HG02981 (cell line): ENCODE measurements at regions not wholly inside any gene's neighbourhood (a gene's known extent, or its start where the extent isn't known, plus 50 kb on each side); places are given as distances from the start of the nearest gene placed in this dataset.

Experiments used
- ATAC-seq: cut with Tn5 transposase; IDR thresholded peaks from one replicate; pipeline ENCODE4 v1.9.1; 2021; ENCODE audit warnings: mild to moderate bottlenecking, moderate library complexity; ENCODE audit not compliant: unreplicated experiment

DNA sequence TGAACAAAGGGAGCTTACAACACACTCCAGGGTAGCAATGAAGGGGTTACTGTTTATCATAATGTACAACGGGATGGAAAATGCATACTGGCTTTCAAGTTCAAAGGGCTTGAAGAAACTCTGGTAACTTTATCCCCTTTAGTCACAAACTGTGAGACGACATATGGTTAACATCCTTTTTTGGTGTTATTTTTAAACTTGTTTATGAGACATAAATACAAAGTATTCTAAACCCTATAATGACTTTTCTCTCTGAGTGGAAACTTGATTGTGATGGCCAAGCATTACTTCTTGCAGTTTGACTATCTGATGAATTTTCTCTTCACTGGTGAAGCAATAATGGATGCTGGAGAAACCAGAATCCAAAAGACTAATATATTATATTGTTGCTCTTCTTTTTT, 62.0 kb upstream of the SEMA3A start:
- no peak for ATAC-seq

DNA sequence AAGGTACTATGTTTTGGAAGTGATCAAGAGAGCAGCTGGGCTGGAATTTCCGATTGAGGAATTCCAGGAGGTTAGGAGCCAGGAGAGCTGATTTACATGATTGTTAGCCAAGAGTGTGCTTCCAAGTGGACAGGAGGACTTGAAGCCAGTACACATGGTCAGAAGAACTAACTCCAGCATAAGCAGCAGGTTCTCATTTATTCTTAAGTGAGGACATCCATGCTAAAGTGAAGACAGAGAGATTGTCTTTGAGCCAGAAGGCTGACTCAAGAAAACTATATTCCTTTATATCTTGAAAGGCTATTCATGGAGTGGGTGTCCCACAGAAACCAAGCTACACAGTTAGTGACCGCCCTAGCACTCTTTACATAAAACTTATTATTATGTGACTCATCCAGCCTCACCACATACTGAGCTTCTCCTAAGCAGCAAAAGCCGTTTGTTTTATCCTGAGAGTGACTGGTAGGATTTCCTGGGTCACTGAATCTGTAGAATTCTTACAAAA, 56.7 kb upstream of the SEMA3A start:
- ATAC-seq: no peak

DNA sequence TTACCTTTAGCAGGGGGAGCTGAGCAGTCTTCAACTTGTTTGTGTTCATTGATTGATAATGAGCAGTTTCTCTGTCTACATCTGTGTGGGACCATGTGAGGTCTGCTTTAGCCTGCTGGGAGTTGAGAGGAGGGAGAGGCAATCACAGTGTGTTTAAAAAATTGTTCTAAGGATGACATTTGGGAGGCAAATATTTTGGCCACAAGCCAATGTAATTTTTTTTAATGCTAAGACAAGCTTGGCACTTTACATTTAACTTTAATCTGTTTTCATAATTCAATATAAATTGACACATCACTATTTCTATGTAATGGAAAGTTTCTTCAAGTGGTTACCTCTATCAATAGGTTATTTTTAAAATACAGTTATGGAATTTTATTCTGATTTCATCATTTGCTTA, 55.9 kb upstream of the SEMA3A start:
- no peak for ATAC-seq

DNA sequence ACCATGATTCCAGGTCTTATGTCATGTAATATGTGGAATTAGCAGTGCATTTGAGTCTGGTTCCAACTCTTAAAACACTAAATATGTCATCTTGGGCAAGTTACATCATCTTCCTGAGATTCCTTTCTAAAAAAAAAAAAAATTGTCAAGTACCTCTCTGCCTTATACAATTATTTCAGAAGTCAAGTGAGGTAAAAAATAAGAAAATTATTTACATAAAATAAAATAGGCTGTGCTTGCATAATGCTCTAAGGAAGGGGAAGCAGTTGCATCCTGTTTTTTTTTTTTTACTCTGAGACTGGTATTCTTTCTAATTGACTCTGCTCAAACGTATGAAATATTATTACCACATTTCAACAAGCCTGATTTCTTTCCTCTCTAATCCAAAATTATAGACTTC, 55.1 kb upstream of the SEMA3A start:
- no peak for ATAC-seq

DNA sequence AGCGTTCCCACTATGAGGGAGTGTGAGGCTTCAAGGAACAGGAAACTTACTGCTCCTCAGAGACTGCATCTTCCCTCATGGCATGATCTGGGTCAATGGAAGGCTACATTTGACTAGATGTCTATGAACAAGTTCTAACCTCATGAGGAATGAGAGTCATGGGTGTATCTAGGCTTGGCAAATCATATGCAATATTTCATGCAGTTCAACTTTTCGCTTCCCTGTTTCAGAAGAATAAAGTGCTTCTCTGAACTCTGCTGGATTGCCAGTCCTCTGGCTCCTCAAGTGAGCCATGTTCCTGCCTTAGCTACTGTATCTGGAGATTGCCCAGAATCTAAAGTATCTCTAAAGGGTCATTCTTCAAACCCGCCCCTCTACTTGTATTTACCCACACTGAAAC, 54.3 kb upstream of the SEMA3A start:
- ATAC-seq: no peak

DNA sequence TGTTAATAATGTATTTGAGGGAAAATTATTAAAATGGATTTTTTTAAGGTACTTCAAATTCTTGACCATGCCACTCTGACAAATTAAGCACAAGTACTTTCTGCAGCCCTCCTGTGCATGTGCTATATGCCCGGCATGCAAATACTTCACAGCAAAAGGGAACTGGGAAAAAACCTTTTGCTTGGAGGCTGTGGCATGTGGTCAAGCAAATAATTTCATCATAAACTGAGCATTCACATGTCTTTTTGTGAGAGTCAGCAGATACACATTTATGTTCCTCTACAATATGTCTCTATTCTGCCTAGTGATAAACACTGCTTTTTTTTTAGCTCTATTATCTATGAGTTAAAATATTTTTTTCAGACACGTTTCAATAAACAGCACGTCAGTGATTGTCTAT, 53.7 kb upstream of the SEMA3A start:
- peak; percentile 79 for ATAC-seq

DNA sequence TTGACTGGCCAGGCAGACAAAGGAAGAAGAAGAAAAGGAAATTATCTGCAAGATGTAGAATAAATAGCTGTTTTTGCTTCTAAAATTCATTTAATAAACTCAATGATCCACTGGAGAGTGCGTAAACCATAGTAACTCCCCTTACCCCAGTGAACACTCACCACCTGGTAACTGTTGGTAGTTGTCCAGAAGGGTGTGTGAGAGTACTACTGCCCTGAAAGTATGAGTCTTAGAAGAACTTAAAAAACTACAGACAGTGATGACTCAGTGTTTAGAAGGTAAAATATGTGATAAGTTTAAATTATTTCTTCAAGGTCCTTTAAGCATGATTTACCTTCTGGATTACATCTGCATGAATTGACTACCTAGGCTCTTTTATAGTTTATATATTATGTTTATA, 53.0 kb upstream of the SEMA3A start:
- ATAC-seq: no peak

DNA sequence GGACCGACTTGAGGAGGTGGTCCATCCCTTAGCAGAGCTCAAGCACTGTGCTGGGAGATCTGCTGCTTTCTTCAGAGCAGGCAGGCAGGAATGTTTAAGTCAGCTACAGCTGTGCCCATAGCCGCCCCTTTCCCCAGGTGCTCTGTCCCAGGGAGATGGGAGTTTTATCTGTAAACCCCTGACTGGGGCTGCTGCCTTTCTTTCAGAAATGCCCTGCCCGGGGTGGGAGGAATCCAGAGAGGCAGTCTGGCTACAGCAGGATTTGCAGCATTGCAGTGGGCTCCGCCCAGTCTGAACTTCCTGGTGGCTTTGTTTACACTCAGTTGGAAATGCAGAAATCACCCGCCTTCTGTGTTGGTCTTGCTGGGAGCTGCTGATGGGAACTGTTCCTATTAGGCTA, 51.2 kb upstream of the SEMA3A start:
- no peak for ATAC-seq
